Left cardiac atrium (tissue), 4 donors: ENCODE measurements at regions not wholly inside any gene's neighbourhood (a gene's known extent, or its start where the extent isn't known, plus 50 kb on each side); places are given as distances from the start of the nearest gene placed in this dataset.
A peak's percentile ranks its signal among the peaks of the same experiment; 100 is the strongest.

Experiments
- ATAC-seq, 2 donors: fragments of 200-7000 bp; cut with Tn5 transposase; one replicate each; pipeline ENCODE4 v1.9.1; 2020; ENCODE audit warnings: mild to moderate bottlenecking in 2 of 2, moderate library complexity in 2 of 2
- DNase-seq: peaks from one replicate; pipeline ENCODE4 v3.0.0-alpha.2; 2020
- intact Hi-C, 2 donors: fragments of 100-400 bp; cut with DNase I; formaldehyde crosslinking; loops; one replicate each; pipeline versions ENCODE4 v1.14.1 to v1.15.1; 2022 to 2023
- donor health status: DM: no; HTN: yes; CAD: no.
- donor health status: DM: no; HTN: yes; CAD: no; lungs with severe emphysema.
- donor health status: DM: yes; HTN: yes; CAD: no.
- donor health status: Dilated cardiomyopathy.

DNA sequence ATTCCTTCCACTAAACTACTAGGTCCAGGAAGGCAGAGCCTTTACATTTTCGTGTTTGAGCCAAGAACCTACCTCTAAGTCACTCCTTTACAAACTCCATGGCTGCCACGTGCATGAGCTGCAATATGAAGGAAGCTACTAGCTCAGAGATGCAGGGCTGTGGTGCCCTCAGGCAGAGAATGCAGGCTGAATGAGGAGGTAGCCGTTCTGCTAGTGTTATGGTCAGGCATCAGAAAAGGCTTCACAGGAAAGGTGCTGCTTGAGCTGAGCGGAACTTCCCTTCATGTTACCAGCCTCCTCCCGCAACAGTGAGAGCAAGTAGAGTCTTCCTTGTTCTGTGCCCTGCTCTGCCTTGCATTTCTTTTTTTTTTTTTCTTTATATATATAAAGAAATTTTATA is 148.3 kb upstream of the PACRGL start:
- ATAC-seq: no peak
- intact Hi-C loops: no loop called here
- DNase-seq: no peak

DNA sequence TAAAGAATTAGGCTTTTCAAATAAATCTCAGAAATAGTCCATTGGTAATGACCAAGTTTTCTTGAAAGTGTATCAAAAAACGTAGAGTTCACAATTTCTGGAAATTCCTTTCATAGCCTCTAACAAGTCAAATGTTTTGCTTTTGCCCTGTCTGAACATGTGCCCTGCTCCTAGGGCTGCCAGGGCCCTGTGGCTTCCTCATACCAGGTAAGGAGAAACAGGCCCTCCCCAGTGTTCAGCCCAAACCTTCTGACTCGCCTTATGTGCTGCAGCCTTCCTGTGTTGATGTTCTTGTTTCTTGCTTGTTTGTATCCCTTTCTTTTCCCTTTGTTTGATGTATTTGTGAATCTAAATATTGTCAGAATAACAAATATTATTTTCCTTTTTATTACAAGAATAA is 146.1 kb upstream of the PACRGL start:
- intact Hi-C loops: no loop called here
- ATAC-seq (no peak), DNase-seq (no peak)

DNA sequence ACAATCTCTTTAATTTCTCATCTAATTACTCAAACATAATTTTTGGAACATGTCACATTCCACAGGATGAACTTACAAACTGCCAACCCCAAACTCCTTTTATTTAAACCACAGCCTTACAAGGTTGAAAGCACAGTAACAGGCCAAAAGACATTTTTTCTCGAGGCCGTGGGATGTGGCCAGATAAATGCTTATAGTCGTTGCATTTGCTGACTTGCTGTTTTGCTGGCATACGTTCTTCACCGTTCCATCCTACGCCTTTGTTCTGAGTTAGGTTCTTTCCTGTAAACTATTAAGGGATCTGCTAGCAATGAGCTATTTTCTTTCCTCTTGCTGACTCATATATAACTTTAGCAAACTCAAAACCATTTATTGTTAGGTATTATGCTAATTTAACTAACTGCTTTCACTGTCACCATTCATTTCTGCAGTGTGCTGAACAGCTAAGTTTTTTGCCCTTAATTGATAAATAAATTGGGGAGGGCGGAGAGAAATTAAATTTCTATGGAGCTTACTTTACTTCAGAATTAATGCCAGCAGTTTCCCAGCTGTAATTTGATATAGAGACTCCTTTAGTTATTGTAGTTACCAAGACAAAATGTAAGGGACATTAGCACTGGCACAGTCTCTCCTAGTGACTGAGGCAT is 135.1 kb upstream of the PACRGL start:
- DNase-seq (no peak), ATAC-seq (peak in 1 of 2 donors; percentile 58)
- intact Hi-C loops: no loop called here

DNA sequence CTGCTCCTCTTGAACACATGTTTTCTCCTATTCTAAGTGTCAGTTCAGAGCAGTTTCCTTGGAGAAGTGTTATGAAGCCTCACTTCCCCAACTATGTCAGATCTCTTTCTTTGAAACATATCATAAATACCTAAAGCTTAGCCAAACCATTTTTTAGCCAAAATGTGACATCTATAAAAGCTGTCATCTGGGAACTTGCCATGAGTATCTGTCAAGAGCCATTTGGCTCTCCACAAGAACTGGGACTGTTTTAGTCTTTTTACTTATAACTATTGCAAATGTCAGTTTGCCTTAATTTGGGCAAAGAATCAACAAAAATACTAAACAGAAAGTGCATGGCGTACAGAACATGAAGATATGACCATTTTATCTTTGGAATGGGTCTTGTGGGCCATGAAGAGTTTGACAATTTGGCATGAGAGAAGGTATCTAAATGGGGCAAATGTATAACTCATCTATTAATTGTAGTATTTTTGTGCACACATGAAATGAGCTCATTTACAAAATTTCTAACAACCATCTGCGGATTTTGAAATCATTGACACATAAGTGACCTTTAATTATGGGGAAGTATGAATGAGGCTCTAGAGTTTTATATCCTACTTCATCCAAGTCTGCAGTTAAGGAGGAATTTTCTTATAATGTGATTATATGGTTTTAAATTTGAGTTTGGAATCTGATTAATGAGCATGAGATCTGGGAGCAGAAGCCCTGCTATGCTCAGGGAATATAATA is 129.1 kb upstream of the PACRGL start:
- intact Hi-C loops: no loop called here
- ATAC-seq (no peak), DNase-seq (no peak)

DNA sequence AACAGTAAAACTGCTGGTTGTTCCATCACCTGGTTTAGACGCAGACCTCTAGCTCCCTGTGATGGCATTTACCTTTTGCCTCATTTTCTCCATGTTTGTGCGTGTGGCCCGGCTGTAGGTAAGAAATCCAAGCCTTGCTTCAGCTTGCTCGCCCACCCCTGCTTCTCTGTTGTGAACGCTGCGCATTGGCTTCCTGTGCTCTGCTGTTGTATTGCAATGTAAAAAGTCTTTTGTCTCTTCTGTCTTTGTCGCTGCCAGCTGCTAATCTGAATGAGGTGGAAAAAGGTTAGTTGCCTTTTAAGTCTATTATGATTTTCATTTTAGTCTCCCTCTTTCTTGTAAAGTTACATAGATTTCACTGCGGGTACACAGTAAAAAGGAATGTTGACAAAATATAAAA is 127.3 kb upstream of the PACRGL start:
- intact Hi-C loops: no loop called here
- no peak for ATAC-seq
- no peak for DNase-seq

DNA sequence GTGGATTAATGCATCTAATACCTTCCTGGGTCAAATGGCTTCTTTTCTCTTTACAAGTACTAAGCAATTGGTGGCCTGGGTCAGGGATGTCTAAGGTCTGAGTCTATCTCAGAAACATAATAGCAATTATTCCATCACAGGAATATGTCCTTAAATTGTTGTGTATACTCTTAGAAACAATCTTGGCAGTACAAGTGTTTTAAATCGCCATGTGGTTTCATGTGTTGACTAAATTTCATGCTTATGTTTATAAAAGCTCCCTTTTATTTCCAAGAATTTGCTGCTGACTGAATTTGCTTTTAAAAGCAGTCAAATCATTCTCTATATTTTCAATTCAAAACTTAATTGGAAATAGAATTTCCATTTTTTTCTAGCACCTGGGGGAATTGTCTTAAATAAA is 125.3 kb upstream of the PACRGL start:
- no peak for DNase-seq
- no peak for ATAC-seq
- intact Hi-C loops: no loop called here

DNA sequence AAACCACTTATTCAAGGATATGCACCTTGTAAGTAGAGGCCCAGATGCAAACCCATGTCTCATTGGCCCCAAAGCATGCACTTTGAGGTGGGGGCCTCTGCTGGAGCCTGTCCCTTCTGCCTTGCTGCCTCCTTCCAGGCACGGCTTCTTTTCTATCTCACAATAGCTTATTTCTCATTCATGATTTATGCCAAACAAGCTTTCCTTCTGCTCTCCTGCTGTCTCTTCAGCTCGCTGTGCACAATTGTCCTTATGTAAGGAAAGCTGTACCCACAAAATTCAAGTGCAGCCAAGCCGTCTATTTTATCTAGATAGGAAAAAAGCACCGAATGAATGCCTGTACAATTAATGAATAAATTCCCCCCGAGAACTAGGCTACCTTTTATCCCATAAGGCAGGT is 124.8 kb upstream of the PACRGL start:
- DNase-seq (no peak), ATAC-seq (no peak)
- intact Hi-C loops: no loop called here

DNA sequence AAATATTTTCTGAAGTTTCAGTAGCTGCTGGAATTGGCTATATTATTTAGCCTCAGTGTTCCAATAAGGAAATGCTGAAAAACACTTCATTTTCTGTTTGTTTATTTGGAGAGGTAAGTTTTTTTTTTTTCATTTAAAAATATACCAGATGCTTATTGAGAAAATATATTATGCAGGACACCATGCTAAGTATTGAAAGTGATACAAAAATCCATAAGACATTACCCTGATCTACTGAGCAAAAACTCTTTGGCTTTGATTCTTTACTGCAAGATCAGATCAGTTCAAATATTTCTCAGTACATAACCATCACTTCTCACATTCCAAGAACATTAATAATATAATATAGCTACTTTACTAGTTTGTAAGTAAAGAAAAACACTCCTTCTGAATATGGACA is 123.4 kb upstream of the PACRGL start:
- ATAC-seq (no peak), DNase-seq (no peak)
- intact Hi-C loops: no loop called here

DNA sequence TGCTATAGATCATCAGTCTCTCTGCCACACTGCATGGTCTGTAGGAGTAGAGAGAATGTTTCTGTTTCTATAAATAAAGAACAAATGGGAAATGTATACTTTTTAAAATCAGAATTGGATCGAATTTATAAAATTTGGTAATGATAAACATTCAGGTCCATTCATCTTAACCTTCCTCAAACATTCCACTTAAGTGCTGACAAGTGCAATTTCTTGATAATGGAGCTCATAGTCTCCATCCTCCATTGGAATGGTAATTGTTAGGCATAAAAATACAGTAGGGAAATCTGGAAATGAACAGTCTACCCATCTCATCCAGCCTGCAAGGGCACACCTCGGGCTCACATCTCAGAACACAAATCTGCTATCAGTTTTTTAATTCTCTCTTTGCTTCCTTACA is 122.6 kb upstream of the PACRGL start:
- DNase-seq (no peak), ATAC-seq (no peak)
- intact Hi-C loops: no loop called here

DNA sequence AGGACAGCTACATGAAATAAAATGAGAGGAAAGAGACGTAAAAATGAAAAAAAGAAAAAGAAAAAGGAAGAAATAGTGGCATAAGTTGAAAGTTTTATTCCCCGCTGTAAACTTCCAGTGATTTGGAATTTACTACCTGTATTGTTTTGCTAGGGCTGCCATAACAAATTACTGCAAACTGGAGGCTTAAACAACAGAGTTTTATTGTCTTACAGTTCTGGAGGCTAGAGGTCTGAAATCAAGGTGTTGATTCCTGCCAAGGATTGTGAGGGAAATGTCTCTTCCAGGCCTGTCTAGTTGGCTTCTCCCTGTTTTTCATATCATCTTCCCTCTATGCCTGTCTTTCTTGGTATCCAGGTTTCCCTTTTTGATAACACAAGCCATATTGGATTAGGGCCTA is 119.4 kb upstream of the PACRGL start:
- DNase-seq (no peak), ATAC-seq (no peak)
- intact Hi-C loops: no loop called here

DNA sequence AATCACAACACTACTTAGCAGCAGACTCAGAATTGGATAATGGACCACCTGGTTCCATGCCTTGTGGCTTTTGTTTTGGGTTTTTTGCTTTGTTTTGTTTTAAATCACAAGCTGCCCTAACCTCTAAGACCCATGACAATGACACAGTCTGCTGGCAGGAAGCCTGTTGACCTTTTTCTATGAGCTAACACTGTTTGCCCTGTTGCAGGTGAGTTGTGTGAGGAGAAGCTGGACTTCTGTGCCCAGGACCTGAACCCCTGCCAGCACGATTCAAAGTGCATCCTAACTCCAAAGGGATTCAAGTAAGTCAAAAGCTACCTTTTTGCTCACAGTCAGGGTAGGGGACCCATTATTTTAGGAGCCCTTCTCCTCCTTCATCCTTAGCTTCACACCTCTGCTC is 110.8 kb upstream of the PACRGL start:
- DNase-seq (no peak), ATAC-seq (no peak)
- intact Hi-C loops: no loop called here

DNA sequence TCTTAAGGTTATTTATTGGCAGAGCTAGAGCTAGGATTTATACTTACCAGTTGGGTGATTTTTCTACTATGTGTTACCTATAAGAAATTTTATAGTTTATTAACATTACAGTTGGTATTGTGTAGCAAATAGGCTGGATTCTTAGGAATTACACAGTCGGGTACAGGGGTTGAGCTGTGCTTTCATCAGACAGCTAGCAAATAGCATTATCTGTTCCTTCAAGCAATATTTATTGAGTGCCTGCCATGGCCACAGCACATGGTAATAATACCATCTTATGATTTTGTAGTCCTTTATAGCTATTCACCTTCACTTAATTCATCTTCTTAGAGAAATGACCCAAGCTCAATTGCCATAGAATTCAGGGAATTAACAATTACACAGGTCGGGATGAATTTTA is 109.4 kb upstream of the PACRGL start:
- no peak for ATAC-seq
- DNase-seq: no peak
- intact Hi-C loops: no loop called here

DNA sequence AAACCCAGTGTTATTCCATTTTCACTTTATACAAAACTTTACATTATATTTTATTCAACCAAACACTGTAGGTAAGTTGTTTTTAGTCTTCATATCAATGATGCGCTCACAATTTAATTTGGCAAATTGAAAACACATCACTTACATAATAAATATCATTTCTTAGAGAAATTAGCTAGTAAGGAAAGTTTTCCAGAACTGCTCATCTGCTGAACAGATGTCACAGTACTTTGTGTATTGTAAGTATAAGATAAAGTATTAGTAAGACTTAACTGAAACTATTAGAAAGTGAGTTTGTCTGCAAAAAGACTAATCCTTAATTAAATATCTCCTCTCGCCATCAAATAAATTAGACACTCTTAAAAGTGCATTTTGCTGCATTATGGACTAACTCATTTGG is 108.7 kb upstream of the PACRGL start:
- intact Hi-C loops: no loop called here
- no peak for DNase-seq
- ATAC-seq: no peak

DNA sequence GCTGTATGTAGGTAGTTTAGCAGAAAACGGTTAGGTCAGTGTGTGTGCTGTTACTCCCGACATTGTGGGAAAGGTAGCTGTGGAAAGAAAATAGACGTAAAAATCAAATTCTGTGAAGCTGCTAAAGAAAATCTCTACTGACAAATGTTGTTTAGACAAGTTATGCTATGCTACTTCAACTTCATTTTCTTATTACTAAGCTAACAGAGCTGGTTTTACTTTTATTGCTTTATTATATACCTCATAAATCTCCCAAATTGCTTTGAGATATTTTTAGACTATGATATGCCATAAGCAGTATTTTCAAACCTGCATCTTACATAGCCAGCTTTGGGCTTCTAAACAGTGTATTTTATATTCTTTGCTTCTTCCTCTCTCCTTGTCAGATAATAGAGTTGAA is 108.2 kb upstream of the PACRGL start:
- intact Hi-C loops: no loop called here
- DNase-seq (no peak), ATAC-seq (no peak)

DNA sequence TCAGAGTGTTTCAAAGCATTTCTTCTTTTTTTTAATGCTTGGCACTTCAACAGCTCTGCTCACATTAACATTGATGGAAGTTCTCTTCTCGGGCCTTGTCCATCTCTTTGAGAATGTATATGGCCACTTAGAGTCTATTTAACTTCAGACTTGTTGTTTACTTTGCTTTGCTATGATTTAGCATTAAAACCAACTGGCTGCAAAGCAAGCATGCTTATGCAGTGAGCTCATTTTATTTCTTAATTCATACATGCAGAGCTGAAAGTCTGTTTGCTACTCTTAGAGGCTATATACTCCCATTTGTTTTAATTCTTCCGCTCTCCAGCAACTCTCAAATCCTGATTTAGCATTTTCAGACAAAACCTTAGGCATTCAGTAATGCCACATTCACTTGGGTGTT is 107.6 kb upstream of the PACRGL start:
- no peak for DNase-seq
- intact Hi-C loops: no loop called here
- ATAC-seq: no peak

DNA sequence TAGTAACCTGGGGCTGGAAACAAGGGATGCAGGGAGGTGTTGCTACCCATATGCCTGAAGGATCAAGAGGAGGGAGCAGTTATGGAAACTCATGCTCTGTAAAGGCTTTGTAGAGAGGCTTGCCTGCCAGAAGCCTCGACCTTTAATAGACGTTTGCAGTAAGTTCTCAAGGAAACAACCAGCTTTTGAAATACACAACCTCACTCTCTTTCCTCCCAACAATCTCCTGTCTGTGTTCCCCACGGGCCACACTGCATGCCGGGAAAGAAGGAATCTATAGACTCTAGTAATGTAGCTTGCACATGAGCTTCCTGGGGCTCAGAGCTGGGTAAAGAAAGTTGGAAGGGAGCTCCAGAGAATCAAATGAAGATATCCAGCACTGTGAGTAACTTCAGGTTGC is 101.6 kb upstream of the PACRGL start:
- intact Hi-C loops: no loop called here
- DNase-seq: no peak
- ATAC-seq: no peak

DNA sequence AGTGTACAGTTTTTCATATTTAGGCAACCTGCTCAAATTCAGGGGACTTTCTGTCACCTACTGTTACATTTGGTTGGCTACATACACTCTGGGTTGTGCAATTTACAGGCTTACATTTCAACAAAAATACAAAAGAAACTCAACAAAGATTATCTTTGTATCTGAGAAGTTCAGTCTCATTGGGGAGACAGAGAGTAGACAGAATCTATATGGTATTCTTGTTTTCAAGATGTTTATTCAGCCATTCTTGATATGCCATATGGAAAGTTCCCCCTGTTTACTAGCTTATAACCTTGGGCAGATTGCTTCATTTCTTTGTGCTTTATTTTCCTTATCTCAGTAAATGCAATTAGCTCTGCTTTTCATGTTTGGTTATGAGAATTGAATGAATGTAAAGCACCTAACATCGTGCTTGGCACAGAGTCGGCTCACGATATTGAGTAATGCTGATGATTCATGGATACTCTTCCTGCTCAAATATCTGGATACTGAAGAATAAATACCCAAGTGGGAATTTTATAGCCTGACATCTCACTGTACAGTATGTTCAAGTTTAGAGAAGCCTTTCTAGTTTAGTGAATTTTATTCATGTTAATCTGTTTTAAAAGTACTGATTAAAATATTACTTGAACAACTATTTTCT is 96.5 kb upstream of the PACRGL start:
- intact Hi-C loops: no loop called here
- ATAC-seq (peak in 1 of 2 donors; percentile 38), DNase-seq (no peak)

DNA sequence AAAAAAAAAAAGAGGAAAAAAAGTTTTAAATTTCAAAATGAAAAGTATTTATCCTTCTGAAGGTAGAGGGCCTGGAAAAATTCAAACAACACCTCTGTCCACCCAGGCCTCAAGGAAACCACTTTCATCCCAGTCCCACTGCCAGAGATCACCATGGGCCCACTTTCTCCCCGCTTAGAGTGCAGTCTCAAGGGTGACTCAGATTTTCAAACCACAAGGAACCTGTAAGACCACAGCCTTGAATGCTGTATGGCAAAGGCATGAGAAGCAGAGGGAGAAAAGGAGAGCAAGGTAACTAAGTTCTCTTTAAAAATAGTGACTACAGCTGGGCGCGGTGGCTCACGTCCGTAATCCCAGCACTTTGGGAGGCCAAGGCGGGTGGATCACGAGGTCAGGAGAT is 87.9 kb upstream of the PACRGL start:
- intact Hi-C loops: no loop called here
- DNase-seq (no peak), ATAC-seq (no peak)

DNA sequence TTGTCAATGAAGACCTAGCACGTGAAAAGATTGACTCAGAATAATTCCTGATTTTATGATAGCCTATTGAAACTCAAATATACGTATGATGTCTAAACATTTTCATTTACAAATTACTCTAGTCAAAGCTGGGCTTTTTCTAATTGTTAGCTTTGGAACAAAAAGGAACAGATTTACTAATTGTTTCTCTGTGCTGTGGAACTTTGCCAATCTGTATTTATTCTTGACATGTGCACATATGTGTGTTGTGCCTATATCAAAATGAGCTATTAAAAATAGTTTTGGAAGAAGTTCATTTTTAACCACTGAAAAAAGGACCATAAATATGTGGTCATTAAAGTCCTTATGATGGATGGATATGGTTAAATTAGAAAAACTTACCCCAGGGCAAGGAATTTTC is 85.4 kb upstream of the PACRGL start:
- intact Hi-C loops: no loop called here
- no peak for DNase-seq
- ATAC-seq: no peak

DNA sequence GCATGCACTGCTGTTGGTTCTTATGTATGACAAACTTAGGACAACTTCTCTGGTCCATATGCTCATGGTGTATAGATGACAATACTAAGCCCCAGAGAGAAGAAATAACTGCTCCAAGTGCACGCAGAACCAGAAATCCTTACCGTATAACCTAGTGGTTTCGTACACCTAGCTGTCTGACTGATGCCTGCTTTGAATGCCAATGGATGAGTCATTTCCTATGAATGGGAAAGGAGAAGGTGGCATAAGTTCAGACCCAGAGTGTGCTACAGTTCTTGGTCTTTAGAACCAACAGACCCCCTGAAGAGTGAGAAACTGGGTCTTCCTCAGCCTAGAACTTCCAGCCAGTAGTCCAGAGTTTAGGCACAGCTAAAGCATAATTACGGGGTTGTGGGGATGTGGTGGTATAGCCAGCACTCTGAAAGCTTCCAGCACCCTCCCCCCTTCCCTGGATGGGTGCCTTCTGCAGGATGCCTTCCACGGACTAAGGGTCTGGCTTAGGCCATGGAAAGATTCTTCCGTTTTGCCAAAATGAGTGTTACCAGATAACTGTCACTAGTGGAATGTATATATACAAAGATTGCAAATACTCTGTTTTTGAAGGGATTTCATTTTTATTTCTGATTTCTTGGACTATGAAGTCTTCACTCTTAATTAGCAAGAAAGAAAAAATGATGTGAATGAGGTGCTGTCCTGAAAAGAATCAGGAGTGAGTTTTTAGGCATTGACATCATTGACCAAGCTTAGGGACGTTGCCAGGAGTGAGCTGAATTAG is 84.6 kb upstream of the PACRGL start:
- intact Hi-C loops: no loop called here
- ATAC-seq (peak in 1 of 2 donors; percentile 66), DNase-seq (no peak)
